ENCODE measurements at regions not wholly inside any gene's neighbourhood (a gene's known extent, or its start where the extent isn't known, plus 50 kb on each side); places are given as distances from the start of the nearest gene placed in this dataset.

DNA sequence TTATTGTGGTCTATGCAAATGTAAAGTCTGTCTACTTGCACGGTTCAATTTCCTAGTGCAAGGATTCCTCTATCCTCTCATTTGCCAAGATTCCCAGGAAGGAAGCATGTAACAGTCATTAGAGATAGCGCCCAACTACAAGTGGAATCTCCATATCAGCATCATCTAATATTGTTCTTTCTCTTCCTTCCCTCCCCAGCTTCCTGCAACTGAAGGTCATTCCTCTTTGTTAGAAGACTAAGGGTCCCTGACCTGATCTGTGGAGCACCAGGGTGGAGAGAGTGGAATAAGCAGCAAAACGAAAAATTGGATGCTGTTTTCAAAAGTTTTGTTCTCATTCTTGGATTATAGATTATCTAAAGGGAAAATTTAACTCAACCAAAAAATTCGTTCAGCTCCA, 714.0 kb downstream of the DIAPH3 start:
- DNase-seq (ENCODE audit: low spot score), result no peak
- TF ChIP-seq, protein P1, sequence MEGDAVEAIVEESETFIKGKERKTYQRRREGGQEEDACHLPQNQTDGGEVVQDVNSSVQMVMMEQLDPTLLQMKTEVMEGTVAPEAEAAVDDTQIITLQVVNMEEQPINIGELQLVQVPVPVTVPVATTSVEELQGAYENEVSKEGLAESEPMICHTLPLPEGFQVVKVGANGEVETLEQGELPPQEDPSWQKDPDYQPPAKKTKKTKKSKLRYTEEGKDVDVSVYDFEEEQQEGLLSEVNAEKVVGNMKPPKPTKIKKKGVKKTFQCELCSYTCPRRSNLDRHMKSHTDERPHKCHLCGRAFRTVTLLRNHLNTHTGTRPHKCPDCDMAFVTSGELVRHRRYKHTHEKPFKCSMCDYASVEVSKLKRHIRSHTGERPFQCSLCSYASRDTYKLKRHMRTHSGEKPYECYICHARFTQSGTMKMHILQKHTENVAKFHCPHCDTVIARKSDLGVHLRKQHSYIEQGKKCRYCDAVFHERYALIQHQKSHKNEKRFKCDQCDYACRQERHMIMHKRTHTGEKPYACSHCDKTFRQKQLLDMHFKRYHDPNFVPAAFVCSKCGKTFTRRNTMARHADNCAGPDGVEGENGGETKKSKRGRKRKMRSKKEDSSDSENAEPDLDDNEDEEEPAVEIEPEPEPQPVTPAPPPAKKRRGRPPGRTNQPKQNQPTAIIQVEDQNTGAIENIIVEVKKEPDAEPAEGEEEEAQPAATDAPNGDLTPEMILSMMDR (IDR thresholded peaks at IDR 0.05; ENCODE audit: extremely low read depth, missing control alignments), result no peak

DNA sequence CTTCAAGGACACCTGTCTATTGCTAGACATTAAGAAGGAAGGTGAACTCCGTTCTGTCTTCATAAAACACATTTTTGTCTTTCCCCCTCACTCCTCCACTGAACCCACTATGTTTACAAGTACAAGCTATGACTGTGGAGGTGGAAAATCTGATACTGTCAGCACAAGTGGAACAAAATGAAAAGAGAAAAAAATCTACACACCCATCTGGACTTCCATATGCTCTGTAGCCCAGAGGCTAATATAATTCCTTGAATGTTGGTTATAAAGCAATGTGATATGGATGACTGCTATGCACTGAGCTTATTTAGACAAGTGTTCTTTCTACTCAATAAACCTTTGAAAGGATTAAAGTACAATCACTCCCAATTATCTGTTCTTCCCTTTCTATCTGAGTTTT, 713.5 kb downstream of the DIAPH3 start:
- DNase-seq (ENCODE audit: low spot score), result no peak
- TF ChIP-seq, protein P1 (IDR thresholded peaks at IDR 0.05; ENCODE audit: extremely low read depth, missing control alignments), result no peak

DNA sequence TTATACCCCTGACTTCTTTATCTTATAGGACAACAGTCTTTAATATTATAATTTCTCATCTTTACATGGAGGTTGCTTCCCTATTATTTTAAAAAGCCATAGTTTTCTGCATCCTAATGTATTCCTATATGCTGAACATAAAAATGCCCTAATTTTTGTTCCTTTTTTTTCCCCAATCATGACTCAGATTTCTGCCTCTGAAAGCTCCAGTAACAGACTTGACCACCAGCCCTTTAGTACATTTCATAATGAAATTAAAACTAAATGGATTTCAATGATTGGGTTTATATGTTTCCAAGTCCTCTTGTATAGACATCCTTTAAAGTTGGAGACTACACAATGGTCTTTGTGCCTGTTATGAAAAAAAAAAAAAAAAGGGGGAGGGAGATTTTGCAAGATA, 712.5 kb downstream of the DIAPH3 start:
- DNase-seq (ENCODE audit: low spot score), result no peak
- TF ChIP-seq, protein P1 (IDR thresholded peaks at IDR 0.05; ENCODE audit: extremely low read depth, missing control alignments), result no peak

DNA sequence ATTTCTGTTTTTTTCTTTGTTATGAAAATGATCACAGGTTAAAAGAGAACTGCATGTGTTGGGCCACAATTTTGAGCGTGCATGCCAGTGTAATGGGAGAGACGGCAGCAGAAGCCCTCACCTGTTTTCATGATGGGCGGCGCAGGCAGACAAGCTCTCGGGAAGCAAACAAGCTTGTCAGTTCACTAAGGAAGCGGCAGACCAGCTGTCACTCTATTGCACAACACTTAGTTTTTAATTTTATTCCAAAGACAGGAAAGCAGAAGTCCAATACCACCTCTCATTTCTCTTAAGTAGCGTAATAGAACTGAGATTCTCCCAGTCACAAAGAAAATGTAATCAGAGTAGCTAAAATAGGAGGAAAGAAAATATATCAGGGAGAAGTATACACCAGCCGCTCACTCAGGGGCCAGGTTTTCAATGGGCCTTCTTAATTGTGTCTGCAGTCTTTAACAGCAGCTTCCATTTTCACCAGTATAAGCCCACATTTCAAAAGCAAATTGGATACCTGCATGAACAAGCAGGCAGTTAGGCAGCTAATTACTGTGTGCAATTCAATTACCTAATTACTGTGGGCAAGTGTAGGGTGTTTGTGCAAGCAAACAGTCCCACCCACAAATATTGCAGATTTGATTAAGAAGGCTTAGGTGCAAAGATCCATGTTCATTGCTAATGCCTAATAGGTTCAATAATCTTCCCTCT, 711.4 kb downstream of the DIAPH3 start:
- TF ChIP-seq, protein P1 (IDR thresholded peaks at IDR 0.05; ENCODE audit: extremely low read depth, missing control alignments), result no peak
- no peak for DNase-seq (ENCODE audit: low spot score)

DNA sequence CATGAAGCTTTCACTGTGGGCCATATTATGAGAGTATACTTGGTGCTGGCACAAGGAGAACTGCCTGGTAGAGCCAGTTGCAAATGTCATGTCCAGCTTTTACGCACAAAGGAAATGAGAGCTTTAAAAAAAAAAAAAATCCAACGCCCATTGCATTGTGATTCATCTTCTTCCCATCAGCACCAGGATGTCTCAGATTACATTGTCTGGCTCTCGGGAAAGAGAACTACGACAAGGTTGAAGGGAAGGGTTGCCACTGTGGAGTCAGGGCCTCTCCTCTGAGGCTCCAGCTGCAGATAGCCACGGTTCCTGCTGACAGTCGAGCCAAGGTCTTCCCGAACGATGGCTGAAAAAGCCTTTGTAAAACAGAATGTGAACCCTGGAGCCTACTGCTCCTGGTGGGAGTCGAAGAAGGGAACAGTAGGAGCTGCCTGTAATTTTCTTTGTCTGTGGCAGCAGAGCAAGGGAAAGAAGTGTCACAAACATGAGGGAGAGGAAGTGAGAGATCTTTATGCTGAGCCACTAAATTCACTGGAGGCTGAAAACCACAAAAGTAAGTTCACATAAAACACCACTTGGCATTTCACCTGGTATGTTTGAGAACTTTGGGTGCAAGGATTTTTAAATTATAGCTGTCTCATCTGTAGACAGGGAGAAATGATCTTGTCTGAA, 704.7 kb downstream of the DIAPH3 start:
- no peak for DNase-seq (ENCODE audit: low spot score)
- TF ChIP-seq, protein P1 (IDR thresholded peaks at IDR 0.05; ENCODE audit: extremely low read depth, missing control alignments), result no peak

DNA sequence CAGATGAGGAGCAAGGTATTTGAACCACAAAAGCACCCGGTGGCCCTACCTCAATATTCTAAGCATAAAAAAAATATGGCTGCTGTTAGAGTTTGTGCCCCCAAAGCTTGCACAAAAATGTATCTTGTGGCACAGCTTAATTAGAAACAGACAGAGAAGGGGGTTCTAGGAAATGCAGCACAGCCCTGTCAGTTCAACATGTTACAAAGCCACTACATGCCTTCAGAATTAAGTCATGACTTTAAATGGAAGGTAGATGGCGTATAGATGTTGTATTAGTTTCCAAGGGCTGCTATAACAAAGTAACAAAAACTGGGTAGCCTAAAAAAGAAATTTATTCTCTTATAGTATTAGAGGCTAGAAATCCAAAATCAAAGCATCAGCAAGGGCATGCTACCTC, 703.8 kb downstream of the DIAPH3 start:
- TF ChIP-seq, protein P1 (IDR thresholded peaks at IDR 0.05; ENCODE audit: extremely low read depth, missing control alignments), result no peak
- DNase-seq (ENCODE audit: low spot score), result no peak

DNA sequence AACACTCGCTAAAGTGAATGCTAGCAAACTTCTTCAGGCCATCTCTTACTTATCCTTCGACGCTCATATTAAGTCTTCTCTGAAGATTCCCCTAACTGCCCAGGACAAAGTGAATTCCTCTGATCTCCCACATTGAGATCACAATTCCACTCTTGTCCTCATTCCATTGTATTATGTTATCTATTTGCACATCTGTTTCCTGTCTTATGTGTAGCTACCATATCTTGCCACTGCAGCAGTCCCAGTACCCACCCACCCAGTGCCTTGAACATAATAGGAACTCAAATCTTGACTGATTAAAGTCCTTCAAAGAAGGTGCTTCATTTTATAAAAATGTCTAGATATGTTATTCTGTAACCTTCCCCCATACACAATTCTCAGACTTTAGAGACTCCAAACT, 702.3 kb downstream of the DIAPH3 start:
- TF ChIP-seq, protein P1 (IDR thresholded peaks at IDR 0.05; ENCODE audit: extremely low read depth, missing control alignments), result no peak
- DNase-seq (ENCODE audit: low spot score), result no peak
